Fibroblast of lung (primary cell): ENCODE measurements at regions not wholly inside any gene's neighbourhood (a gene's known extent, or its start where the extent isn't known, plus 50 kb on each side); places are given as distances from the start of the nearest gene placed in this dataset.

ENCODE experiments used
- EZH2 ChIP-seq: IDR thresholded peaks from 2 replicates; pipeline ENCODE4 v1.5.1; 2012; ENCODE audit warnings: low read length, control low read depth, mild to moderate bottlenecking; ENCODE audit errors: missing control alignments
- TF ChIP-seq, protein P1 (sequence below), 2 donors: IDR thresholded peaks in 1 of 2; conservative IDR thresholded peaks in 1 of 2; 1 replicate in 1 of 2; 2 replicates in 1 of 2; pipeline ENCODE4 v1.5.1; 2011 to 2012; ENCODE audit warnings: low read length in 2 of 2, control low read depth in 1 of 2, inconsistent platforms in 1 of 2, low read depth in 1 of 2, mild to moderate bottlenecking in 1 of 2

DNA sequence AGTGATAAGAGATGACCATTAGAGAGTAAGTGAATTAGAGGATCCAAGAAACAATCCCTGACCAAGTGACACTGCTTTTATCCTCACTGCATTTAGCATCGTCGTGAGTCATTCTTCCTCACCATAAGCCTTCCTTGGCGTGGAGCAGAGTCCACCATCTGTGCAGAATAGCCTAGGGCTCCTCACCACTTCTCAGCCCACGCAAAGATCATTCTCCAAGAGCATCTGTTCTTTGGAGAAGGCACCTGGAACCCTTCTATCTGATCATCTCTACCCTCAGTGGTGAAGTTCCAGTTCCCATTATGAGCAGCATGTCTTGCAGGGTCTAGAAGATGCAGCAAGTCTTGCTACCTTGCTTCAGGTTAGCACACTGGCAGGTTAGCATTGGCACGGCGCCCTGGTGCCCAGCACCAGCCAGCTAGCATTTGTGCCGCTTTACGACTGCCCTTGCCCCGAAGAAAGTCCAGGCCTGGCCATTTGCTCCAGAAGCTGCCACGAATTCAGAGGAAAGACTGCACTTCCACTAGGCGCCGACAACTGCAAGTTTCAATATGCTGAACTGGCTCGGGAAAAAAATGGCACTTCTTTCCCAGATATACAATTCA is 225.8 kb downstream of the TTC32 start:
- TF ChIP-seq, protein P1, sequence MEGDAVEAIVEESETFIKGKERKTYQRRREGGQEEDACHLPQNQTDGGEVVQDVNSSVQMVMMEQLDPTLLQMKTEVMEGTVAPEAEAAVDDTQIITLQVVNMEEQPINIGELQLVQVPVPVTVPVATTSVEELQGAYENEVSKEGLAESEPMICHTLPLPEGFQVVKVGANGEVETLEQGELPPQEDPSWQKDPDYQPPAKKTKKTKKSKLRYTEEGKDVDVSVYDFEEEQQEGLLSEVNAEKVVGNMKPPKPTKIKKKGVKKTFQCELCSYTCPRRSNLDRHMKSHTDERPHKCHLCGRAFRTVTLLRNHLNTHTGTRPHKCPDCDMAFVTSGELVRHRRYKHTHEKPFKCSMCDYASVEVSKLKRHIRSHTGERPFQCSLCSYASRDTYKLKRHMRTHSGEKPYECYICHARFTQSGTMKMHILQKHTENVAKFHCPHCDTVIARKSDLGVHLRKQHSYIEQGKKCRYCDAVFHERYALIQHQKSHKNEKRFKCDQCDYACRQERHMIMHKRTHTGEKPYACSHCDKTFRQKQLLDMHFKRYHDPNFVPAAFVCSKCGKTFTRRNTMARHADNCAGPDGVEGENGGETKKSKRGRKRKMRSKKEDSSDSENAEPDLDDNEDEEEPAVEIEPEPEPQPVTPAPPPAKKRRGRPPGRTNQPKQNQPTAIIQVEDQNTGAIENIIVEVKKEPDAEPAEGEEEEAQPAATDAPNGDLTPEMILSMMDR (conservative IDR thresholded peaks at IDR 0.05 in 1 of 2, IDR thresholded peaks at IDR 0.05 in 1 of 2; ENCODE audit: low read depth in 1 of 2, low read length in 2 of 2) = no peak
- no peak for TF ChIP-seq EZH2
